ENCODE measurements at regions not wholly inside any gene's neighbourhood (a gene's known extent, or its start where the extent isn't known, plus 50 kb on each side); places are given as distances from the start of the nearest gene placed in this dataset.

GRCh38 chr13:97528518-97528917, 94.5 kb downstream of the RAP2A start (continued):
- TF ChIP-seq RFX5 (IDR thresholded peaks at IDR 0.05; ENCODE audit: low read depth, low read length): no peak
- no peak for TF ChIP-seq IKZF1 (conservative IDR thresholded peaks at IDR 0.05)
- TF ChIP-seq, protein P1, sequence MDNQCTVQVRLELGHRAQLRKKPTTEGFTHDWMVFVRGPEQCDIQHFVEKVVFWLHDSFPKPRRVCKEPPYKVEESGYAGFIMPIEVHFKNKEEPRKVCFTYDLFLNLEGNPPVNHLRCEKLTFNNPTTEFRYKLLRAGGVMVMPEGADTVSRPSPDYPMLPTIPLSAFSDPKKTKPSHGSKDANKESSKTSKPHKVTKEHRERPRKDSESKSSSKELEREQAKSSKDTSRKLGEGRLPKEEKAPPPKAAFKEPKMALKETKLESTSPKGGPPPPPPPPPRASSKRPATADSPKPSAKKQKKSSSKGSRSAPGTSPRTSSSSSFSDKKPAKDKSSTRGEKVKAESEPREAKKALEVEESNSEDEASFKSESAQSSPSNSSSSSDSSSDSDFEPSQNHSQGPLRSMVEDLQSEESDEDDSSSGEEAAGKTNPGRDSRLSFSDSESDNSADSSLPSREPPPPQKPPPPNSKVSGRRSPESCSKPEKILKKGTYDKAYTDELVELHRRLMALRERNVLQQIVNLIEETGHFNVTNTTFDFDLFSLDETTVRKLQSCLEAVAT (IDR thresholded peaks at IDR 0.05): no peak
- TF ChIP-seq, protein P2, sequence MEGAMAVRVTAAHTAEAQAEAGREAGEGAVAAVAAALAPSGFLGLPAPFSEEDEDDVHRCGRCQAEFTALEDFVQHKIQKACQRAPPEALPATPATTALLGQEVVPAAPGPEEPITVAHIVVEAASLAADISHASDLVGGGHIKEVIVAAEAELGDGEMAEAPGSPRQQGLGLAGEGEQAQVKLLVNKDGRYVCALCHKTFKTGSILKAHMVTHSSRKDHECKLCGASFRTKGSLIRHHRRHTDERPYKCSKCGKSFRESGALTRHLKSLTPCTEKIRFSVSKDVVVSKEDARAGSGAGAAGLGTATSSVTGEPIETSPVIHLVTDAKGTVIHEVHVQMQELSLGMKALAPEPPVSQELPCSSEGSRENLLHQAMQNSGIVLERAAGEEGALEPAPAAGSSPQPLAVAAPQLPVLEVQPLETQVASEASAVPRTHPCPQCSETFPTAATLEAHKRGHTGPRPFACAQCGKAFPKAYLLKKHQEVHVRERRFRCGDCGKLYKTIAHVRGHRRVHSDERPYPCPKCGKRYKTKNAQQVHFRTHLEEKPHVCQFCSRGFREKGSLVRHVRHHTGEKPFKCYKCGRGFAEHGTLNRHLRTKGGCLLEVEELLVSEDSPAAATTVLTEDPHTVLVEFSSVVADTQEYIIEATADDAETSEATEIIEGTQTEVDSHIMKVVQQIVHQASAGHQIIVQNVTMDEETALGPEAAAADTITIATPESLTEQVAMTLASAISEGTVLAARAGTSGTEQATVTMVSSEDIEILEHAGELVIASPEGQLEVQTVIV (IDR thresholded peaks at IDR 0.05; ENCODE audit: borderline replicate concordance, partially characterized antibody): no peak

DNA sequence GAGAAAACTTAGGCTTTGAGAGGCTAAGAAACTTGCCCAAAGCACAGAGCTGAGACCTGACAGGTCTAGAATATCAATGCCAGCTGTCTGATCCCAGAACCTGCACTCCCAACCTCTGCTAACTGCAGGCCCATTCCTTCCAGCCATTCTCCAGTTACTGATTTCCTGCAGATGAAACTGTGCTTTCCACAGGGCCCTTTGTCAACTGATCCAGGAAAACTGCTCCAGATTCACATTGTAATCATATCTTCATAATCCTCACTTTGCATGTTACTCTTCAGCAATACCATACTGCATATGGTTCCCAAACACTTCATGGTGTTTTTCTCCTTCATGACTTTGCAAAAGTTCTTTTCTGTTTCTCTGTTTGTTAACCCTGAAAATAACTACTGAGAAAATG, 100.6 kb downstream of the RAP2A start:
- in situ Hi-C loops (cut with MboI) (no loop called here), intact Hi-C loops (cut with micrococcal nuclease; ENCODE audit: unreplicated experiment) (no loop called here)
- ATAC-seq: no peak
- Histone ChIP-seq H3K9ac (ENCODE audit: control insufficient read depth, insufficient read depth, low read length) (no peak overlapping the region), H4K20me1 (ENCODE audit: control insufficient read depth, insufficient read depth) (no peaks in the 10 kb centered on the region), H3K4me3 (no peak overlapping the region), H3K27me3 (replicated peaks in 1 of 2; ENCODE audit: control insufficient read depth in 2 of 2, insufficient read depth in 2 of 2, low read length in 1 of 2) (no peaks in the 10 kb centered on the region), H3K27ac (ENCODE audit: control insufficient read depth, insufficient read depth) (no peak overlapping the region), H3K4me2 (ENCODE audit: control insufficient read depth, insufficient read depth) (no peak overlapping the region), H3K79me2 (ENCODE audit: control insufficient read depth, insufficient read depth, low read length) (no peaks in the 10 kb centered on the region), H3K36me3 (ENCODE audit: control insufficient read depth in 2 of 2, insufficient read depth in 2 of 2, low read length in 1 of 2) (no peaks in the 10 kb centered on the region), H2AFZ (ENCODE audit: control insufficient read depth, low read depth, low read length) (no peak overlapping the region), H3K9me3 (replicated peaks; ENCODE audit: control insufficient read depth, insufficient read depth, low read length) (no peaks in the 10 kb centered on the region), H3K4me1 (ENCODE audit: control insufficient read depth, insufficient read depth, low read length) (peaks cover 6% of the 10 kb centered on the region)
- ChIA-PET RAD21 (ENCODE audit: unreplicated experiment) (no interaction called here), SMC1A (ENCODE audit: uncharacterized antibody, unreplicated experiment) (no interaction called here), POLR2A (no interaction called here), CTCF (no interaction called here)
- no peak for DNase-seq (ENCODE audit: low read depth, low spot score)
- no TSS peak for BruUV-seq (replicated peaks)
- FAIRE-seq: no peak
- TF ChIP-seq ZNF592 (IDR thresholded peaks at IDR 0.05) (no peak), ASH2L (IDR thresholded peaks at IDR 0.05; ENCODE audit: borderline replicate concordance, low read depth) (no peak), E2F8 (IDR thresholded peaks at IDR 0.05; ENCODE audit: low read depth, partially characterized antibody) (no peak), MXI1 (IDR thresholded peaks at IDR 0.05; ENCODE audit: low read depth, low read length) (no peak), STAT3 (IDR thresholded peaks at IDR 0.05; ENCODE audit: low read depth, low read length) (no peak), KAT2A (conservative IDR thresholded peaks at IDR 0.05; ENCODE audit: control insufficient read depth, low read depth, low read length) (no peak)
- TF ChIP-seq, protein P3, sequence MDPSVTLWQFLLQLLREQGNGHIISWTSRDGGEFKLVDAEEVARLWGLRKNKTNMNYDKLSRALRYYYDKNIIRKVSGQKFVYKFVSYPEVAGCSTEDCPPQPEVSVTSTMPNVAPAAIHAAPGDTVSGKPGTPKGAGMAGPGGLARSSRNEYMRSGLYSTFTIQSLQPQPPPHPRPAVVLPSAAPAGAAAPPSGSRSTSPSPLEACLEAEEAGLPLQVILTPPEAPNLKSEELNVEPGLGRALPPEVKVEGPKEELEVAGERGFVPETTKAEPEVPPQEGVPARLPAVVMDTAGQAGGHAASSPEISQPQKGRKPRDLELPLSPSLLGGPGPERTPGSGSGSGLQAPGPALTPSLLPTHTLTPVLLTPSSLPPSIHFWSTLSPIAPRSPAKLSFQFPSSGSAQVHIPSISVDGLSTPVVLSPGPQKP (IDR thresholded peaks at IDR 0.05; ENCODE audit: low read depth, low read length): no peak

All from GM12878 (cell line).